HG02884 (cell line): ENCODE measurements at regions not wholly inside any gene's neighbourhood (a gene's known extent, or its start where the extent isn't known, plus 50 kb on each side); places are given as distances from the start of the nearest gene placed in this dataset.
"Not testable (repeated sequence)": the region's sequence is repeated elsewhere in the genome, so short reads cannot be mapped to it uniquely, and the experiment has no call there.

Experiments used
- ATAC-seq: cut with Tn5 transposase; IDR thresholded peaks from one replicate; pipeline ENCODE4 v1.9.1; 2021; ENCODE audit warnings: mild to moderate bottlenecking, moderate library complexity; ENCODE audit not compliant: unreplicated experiment

DNA sequence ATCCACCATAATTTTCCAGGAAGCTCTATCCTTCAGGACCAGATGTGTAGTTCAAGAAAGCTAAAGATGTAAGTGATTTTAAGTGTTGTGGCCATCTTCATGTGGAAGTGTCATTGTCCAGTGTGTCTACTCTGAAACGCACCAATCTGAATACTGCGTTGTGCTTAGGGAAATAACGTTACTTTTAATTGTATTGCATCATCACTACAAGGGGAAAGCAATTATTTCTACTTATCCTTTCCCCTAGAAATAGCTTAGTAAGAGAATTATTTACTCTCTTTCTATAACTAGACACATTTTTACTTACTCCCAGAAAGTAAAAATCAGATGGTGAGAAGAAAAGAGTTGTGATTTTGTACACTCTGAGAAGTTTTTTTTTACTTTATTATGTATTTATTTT, 102.4 kb upstream of the DLGAP1 start:
- ATAC-seq = no peak

DNA sequence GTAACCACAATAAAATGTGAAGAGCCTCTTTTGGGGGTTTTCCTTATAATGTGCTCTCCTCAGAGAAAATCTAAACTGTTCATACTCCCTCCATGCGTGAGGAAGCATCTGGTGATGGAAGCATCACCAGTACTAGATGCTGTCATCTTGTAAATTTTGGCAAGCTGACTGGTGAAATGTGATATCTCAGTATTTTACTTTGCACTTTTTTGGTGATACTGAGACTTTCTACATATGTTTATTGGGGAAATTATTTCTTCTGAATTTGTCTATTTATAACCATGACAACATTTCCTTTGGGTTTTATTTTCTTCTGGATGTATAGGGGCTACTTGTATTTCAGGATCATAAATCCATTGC, 95.9 kb upstream of the DLGAP1 start:
- ATAC-seq = no peak

DNA sequence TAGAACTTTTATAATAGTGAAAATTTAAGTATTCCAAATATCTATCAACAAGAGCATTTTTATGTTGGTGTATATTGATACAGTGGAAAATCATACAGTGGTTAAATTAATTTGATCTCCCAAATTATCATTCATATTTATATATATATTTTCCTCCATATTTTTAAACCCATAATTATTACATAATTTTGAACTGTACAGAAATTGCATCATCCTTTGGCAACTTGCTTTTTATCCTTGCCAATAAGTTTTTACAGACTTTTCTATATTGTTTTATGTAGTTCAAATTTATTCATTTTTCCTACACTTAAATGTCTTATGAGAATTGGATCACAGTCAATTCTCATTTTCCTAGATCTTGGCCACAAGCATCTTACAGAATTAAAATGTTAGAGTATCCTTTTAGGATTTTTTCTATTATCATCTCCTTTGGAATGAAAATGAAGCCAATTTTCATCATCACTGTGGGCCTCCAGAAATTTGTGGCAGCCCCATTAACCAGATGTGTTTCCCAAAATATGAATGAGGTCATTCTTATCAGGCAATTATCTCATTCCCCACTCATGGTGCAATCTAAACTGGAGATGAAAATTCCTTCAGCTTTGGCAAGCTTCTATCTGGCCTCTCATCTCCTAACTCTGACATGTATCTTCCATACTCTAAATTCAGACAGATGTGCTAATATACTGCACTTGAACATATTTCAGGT, 94.2 kb upstream of the DLGAP1 start:
- no peak for ATAC-seq

DNA sequence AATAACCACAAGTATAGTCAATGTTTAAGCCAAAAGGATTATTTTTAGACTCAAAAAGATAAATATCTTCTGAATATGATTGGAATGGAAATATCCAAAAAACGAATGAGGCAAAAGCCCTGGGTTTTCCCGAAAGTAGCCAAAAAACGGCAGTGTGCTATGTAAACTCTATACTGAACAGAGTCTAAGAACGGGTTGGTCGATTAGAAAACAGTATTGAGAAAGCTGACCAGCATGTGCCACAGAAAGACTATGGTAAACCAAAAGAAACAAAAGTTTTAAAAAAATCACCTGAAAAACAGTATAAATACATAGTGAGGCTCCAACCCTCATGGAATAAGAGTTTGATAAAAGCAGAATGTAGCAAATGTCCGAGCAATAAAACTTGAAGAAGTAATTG, 92.0 kb upstream of the DLGAP1 start:
- no peak for ATAC-seq

DNA sequence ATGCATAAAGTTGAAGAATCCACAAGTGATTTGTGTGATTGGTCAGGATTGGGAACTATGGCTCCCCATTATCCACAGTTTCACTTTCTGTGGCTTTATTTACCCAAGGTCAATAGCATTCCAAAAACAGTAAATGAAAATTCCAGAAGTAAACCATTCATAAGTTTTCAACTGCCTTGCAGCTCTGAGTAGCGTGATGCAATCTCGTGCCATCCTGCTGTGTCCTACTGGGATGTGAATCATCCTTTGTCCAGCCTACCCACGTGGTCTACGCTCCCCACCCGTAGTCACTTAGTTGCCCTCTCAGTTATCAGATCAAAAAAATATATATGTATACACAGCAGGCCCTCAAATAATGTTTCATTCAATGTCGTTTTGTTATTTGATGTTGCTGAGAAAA, 89.0 kb upstream of the DLGAP1 start:
- ATAC-seq = no peak

DNA sequence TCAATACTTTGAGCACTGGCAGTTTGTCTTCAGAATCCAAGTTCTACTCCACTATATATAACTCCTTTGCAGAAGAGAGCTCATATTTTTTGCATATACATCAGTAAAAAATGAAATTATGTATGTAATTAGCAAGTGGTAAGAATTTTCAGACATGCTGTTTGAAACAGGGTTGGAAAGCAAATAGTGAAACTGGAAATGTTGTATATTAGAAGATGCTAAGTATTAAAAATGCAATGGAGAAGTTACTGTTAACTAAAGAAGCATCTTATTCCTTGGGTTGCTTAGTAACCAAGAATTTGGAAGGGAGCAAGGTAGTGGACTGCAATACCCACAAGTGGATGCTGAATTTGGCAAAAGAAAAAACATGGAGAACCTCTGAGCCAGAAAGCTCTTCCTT, 88.6 kb upstream of the DLGAP1 start:
- no peak for ATAC-seq

DNA sequence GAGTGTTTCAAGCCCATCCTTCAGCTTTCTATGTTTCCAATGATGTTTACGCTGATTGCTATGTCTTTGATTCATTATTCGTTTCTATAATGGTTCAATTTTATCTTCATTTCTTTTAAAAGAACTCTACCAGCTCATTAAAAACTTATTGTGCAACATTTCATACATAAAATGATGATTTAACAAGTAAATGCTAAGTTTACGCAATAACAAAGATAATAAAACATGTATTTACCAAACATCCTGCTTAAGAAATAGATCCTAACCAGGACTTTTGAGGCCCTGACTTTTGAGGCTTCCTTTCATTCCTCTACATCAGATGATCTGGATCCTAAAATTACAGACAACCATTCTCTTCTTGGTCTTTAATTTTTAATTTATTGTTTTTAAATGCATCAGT, 86.5 kb upstream of the DLGAP1 start:
- no peak for ATAC-seq

DNA sequence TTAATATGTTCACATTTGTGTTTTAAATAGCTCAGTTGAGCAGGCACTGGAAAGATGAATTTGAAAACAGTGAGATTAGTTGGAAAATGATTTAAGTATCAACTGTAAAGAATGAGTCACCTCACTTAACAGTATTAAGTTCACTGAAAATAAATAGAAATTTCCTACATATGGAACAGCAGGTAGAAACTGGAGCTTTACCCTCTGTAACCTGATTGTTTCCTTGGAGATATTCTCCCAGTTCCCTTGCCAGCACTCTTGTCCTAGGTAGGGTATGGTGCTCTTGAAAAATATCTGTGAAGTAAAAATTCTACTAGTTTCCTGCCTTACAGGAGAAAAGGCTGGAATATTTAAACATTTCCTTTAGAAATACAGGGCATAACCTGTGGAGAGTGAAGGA, 81.3 kb upstream of the DLGAP1 start:
- ATAC-seq = no peak

DNA sequence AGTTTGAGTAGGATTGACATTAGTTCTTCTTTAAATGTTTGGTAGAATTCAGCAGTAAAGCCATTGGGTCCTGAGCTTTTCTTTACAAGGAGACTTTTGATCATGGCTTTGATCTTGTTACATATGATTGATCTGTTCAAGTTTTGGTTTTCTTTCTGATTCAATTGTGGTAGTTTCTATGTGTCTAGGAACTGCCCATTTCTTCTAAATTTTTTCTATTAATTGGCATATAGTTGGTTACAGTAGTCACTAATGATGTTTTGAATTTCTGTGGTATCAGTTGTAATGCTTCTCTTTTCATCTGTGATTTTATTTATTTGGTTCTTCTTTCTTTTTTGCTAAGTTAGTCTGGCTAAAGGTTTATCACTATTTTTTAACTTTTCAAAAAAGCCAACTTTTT, 73.3 kb upstream of the DLGAP1 start:
- ATAC-seq = no peak

DNA sequence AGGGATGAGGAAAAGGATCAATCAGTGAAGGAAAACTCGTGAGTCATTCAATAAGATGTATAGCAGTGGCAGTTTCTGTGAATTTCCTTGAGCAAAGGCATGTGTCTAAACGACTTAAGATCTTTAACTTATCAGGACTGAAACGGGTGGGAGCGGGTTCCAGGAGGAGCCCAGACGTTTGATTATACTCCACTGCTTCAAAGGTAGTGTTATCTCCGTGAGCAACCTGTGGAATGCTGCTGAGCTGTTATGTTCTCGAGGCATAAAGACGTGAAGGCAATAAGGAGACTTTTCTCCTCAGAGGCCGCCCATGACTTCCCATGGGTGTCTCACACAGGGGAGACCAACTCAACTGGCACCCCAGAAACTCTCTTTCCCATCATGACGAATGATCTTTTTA, 72.7 kb upstream of the DLGAP1 start:
- not testable (repeated sequence) for ATAC-seq

DNA sequence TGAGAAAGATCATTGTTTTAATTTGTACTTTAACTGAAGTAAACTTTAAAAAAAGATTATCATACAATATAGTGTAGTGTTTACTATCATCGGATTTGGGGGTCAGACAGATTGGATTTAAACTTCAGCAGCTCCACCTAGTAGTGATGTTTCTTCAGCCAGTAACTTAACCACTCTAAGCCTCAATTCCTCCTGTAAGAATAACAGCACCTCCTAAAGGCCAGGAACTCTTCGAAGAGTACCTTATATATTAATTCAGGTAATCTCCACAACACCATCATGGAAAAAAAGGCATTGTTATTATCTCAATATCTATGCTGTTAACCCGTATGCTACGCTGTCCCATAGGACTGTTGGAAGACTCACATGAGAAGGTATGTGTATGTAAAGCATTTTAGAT, 69.0 kb upstream of the DLGAP1 start:
- no peak for ATAC-seq

DNA sequence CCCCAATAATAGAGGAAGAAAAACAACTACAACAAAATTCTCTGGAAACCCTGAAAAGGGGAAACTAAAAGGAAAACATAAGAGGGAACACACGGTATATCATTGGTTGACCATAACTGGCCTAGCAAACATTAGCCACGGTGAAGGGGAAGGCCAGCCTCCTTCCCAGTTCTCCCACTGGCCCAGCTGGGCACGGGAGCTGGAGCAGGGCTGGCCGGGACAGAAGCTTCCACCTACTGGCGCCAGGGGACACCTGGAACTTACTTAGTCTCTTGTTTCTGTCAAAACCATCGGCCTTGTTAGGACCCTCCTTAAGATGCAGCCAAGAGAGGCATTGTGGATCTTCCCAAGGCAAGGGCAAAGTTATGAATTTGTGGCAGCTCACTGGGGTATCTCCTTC, 56.1 kb upstream of the DLGAP1 start:
- no peak for ATAC-seq

DNA sequence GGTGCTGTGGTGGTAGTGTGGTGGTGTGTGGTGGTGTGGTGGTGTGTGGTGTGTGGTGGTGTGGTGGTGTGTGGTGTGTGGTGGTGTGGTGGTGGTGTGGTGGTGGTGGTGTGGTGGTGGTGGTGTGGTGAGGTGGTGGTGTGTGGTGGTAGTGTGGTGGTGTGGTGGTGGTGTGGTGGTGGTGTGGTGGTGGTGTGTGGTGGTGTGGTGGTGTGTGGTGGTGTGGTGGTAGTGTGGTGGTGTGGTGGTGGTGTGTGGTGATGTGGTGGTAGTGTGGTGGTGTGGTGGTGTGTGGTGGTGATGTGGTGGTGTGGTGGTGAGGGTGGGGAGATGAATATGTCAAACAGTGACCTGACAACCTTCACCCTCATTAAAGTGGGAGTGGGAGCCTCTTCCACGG, 55.6 kb upstream of the DLGAP1 start:
- ATAC-seq = no peak

DNA sequence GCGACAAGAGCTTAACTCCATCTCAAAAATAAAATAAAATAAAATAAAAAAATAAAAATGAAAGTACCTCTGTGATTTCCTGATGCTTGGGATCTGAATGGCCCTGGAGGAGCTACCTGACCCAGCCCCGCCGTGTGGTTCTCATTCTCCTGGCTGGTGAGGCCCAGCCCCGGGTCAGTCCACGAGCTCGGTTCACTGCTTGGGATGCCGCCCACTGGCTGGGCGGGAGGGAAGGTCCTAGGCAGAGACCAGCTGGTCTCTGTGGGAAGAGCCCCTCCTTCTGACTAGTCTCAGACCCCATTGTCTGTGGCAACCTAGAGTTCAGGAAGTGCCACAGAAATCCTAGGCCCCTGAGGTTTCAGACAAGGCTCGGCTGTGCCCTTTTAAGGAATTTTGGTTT, 55.1 kb upstream of the DLGAP1 start:
- no peak for ATAC-seq
